ENCODE measurements at regions not wholly inside any gene's neighbourhood (a gene's known extent, or its start where the extent isn't known, plus 50 kb on each side); places are given as distances from the start of the nearest gene placed in this dataset.

GRCh38 chr4:138964716-138965426, 50.7 kb upstream of the NOCT start:
- Mint-ChIP-seq H3K9me3 (no peaks in the 10 kb centered on the region), H3K36me3 (no peaks in the 10 kb centered on the region), H3K27me3 (no peaks in the 10 kb centered on the region), H3K4me3 (no peak overlapping the region), H3K27ac (no peak overlapping the region), H3K4me1 (no peaks in the 10 kb centered on the region)
- no peak for ATAC-seq

- no peak overlapping the region for H3K4me3 Mint-ChIP-seq
- no peaks in the 10 kb centered on the region for H3K9me3 Mint-ChIP-seq
- no peaks in the 10 kb centered on the region for H3K36me3 Mint-ChIP-seq
- H3K27ac Mint-ChIP-seq, result no peak overlapping the region
- peaks cover 2% of the 10 kb centered on the region for H3K4me1 Mint-ChIP-seq
- H3K27me3 Mint-ChIP-seq, result peaks cover 9% of the 10 kb centered on the region
- no peak for ATAC-seq
These were observed 52.2 kb upstream of the NOCT start for GRCh38 chr4:138963412-138963811.

DNA sequence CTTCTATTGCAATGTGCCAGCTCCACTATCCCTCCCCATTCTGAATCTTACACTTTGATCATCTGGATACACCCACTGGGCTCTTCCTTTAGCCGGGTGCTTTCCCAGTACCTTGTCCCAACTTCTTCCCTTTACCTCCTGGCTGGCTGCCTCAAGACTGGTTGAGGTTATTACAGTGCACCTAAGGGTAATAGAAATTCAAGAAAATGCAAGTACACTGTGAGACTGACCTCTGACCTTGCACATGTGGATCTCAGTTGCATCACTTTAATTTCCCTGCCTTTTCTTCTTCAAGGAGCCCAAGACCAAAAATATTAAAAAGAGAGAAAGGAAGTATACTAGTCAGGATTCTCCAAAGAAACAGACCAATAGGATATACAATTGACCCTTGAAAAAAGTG, 53.9 kb upstream of the NOCT start:
- Mint-ChIP-seq H3K36me3 (no peaks in the 10 kb centered on the region), H3K27me3 (peaks cover 26% of the 10 kb centered on the region), H3K9me3 (no peaks in the 10 kb centered on the region), H3K4me1 (peaks cover 5% of the 10 kb centered on the region), H3K4me3 (no peak overlapping the region), H3K27ac (no peak overlapping the region)
- ATAC-seq, result no peak

DNA sequence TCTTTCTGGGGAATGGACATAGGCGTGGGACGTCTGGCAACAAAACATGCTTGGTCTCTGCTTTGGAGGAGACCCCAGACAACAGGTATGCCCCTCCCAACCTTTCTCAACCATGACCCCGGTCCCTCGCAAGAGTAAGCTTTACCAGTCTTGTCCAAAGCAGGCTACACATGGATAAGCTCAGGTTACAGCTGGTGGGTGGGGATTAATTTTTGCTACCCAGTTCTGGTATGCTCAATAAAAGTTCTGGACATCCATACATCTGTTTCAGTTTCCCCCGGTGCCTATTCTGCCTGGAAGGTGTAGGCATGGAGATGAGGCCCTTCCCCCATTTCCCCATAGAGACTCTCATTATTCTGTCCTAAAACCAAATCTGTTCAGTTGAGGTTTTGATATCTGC, 54.5 kb upstream of the NOCT start:
- peaks cover 28% of the 10 kb centered on the region for H3K27me3 Mint-ChIP-seq
- no peak for ATAC-seq

DNA sequence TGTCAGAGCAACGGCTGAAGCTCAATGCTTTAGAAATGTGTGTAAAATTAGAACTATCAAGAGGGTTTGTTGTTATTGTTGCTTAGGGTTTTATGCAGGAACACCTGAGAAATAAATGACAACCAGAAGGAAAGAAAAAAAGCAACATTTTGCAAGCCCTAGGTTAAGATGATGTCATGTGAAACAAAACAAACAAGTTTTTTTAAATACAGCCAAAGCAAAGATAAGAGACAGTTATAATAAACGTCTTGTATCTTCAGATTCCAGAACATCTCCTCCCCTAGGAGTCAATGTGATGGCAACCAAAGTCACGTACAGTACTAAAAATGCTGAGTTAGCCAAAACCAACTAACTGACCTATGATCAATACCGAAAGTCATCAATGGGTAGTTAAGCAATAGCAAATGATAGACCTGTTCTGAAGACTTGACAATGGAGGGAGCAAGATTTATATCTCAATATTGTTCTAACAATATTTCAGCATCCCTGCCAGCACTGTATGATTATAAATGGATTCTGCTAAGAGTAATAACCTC, 55.3 kb upstream of the NOCT start:
- Mint-ChIP-seq H3K27me3 (peaks cover 28% of the 10 kb centered on the region), H3K4me1 (peaks cover 5% of the 10 kb centered on the region), H3K36me3 (no peaks in the 10 kb centered on the region), H3K9me3 (no peaks in the 10 kb centered on the region), H3K4me3 (no peak overlapping the region), H3K27ac (no peak overlapping the region)
- ATAC-seq, result no peak

More for the DNA sequence above, 54.5 kb upstream of the NOCT start:
- Mint-ChIP-seq H3K36me3 (no peaks in the 10 kb centered on the region), H3K4me1 (peaks cover 5% of the 10 kb centered on the region), H3K27ac (no peak overlapping the region), H3K9me3 (no peaks in the 10 kb centered on the region), H3K4me3 (no peak overlapping the region)

- peaks cover 32% of the 10 kb centered on the region for H3K27me3 Mint-ChIP-seq
- no peak for ATAC-seq
- H3K9me3 Mint-ChIP-seq, result no peaks in the 10 kb centered on the region
- no peaks in the 10 kb centered on the region for H3K36me3 Mint-ChIP-seq
- peaks cover 5% of the 10 kb centered on the region for H3K4me1 Mint-ChIP-seq
- no peak overlapping the region for H3K27ac Mint-ChIP-seq
- no peak overlapping the region for H3K4me3 Mint-ChIP-seq
These were observed 56.3 kb upstream of the NOCT start for GRCh38 chr4:138959097-138959815.

- no peak for ATAC-seq
- Mint-ChIP-seq H3K9me3 (no peaks in the 10 kb centered on the region), H3K4me3 (no peak overlapping the region), H3K27me3 (peaks cover 37% of the 10 kb centered on the region), H3K36me3 (no peaks in the 10 kb centered on the region), H3K27ac (no peak overlapping the region), H3K4me1 (peaks cover 5% of the 10 kb centered on the region)
These were observed 57.1 kb upstream of the NOCT start for GRCh38 chr4:138958519-138958918.

DNA sequence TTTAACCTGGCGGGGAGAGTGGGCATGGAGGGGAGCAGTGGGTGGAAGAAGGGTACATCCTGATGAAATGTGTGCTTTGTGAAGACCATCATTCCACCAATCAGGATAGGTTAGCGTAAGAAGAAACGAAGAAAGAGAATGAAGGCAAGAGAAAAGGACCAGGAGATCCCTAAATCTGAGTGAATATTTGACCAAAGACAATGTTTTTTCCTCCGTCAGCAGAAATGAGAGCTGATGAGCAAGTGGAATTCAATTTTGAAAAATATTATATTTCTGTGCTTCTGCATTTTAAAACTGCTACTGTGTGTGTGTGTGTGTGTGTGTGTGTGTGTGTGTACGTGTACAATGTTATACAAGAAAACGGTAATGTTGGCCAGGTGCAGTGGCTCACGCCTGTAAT, 58.3 kb upstream of the NOCT start:
- Mint-ChIP-seq H3K27me3 (peaks cover 37% of the 10 kb centered on the region), H3K4me3 (no peak overlapping the region), H3K27ac (no peak overlapping the region), H3K4me1 (peaks cover 5% of the 10 kb centered on the region), H3K9me3 (no peaks in the 10 kb centered on the region), H3K36me3 (no peaks in the 10 kb centered on the region)
- ATAC-seq, result no peak

DNA sequence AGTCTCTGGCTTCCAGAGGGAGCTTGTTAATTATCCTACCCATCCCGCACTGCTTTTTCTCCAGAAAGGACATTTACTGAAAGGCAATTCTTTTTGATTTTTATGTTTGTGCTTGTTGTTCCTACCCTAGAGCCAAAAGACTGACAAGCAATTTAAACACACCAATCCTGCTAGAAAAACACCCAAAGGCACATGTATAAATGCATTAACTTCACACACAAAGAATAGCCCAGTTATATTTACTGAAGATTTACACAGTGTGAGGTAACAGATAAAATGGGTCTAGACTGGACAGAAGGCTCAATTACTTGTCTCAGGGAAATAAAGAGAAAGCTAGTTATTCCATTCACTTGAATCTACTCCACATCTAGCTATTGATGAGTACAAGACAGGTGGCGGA, 61.2 kb upstream of the NOCT start:
- Mint-ChIP-seq H3K36me3 (no peaks in the 10 kb centered on the region), H3K4me1 (peaks cover 5% of the 10 kb centered on the region), H3K4me3 (no peak overlapping the region), H3K27ac (no peak overlapping the region), H3K9me3 (no peaks in the 10 kb centered on the region), H3K27me3 (peaks cover 37% of the 10 kb centered on the region)
- ATAC-seq, result no peak

GRCh38 chr4:138953961-138954371, 61.6 kb upstream of the NOCT start:
- H3K4me1 Mint-ChIP-seq, result peaks cover 5% of the 10 kb centered on the region
- no peak overlapping the region for H3K27ac Mint-ChIP-seq
- H3K36me3 Mint-ChIP-seq, result no peaks in the 10 kb centered on the region
- ATAC-seq, result no peak
- peaks cover 33% of the 10 kb centered on the region for H3K27me3 Mint-ChIP-seq
- H3K4me3 Mint-ChIP-seq, result no peak overlapping the region
- H3K9me3 Mint-ChIP-seq, result no peaks in the 10 kb centered on the region

DNA sequence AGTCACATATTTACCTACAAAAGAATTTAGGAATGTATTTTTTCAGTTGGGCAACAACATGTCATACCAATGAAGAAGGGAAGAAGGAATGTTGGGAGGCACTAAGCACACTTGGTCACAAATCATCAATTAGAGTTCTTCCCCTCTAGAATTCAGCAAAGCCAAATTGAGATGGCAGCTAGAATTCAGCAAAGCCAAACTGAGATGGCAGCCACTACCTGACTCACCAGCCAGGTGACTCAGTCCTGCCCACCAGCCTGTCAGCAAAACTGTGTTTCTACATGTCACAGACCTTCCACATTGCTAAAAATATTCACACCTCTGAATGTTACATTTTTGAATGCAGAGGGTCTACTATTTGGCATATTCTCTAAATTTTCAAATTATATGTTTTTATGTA, 63.2 kb upstream of the NOCT start:
- Mint-ChIP-seq H3K36me3 (no peaks in the 10 kb centered on the region), H3K27ac (no peak overlapping the region), H3K9me3 (no peaks in the 10 kb centered on the region), H3K4me1 (no peaks in the 10 kb centered on the region), H3K4me3 (no peak overlapping the region), H3K27me3 (peaks cover 18% of the 10 kb centered on the region)
- no peak for ATAC-seq

DNA sequence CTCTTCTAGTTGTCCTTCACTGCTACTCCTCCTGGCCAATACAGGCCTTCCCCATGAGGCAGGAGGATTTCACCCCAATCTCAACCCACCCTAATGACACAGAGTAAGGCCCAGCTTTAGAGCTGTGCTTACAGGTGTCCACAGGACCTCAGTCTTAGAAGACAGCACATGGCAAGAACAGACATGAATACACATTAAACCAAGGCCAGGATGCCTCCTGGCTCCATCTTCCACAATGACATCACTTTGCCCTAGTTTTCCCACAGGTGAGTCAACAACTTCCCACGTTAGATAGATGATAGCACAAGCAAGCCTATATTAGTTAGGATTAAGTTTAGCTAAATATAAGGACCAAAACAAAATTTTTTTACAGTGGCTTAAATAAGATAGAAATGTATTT, 63.8 kb upstream of the NOCT start:
- no peak overlapping the region for H3K27ac Mint-ChIP-seq
- H3K4me1 Mint-ChIP-seq, result no peaks in the 10 kb centered on the region
- no peak for ATAC-seq
- H3K9me3 Mint-ChIP-seq, result no peaks in the 10 kb centered on the region
- H3K4me3 Mint-ChIP-seq, result no peak overlapping the region
- no peaks in the 10 kb centered on the region for H3K36me3 Mint-ChIP-seq
- peaks cover 11% of the 10 kb centered on the region for H3K27me3 Mint-ChIP-seq

DNA sequence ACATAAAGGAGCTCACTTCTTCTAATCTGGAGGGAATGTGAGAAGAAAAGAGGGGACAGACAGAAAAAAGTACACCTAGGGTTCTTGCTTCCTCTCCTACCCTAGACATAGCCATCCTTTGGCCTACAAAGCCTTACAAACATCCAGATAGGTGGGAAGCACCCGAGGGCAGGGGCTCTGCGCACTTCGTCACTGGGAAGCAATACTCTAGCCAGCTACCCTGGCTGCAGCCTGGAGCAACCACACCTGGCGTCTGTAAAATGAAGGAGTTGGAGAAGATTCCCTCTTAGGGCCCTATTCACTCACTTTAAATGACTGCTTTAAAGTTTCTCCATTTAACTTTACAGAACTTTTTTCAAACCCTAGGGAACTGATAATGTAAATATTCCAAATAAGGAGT, 65.7 kb upstream of the NOCT start:
- Mint-ChIP-seq H3K4me1 (no peaks in the 10 kb centered on the region), H3K27ac (no peak overlapping the region), H3K36me3 (no peaks in the 10 kb centered on the region), H3K4me3 (no peak overlapping the region), H3K9me3 (peaks cover 3% of the 10 kb centered on the region), H3K27me3 (peaks cover 9% of the 10 kb centered on the region)
- ATAC-seq, result no peak

- no peaks in the 10 kb centered on the region for H3K36me3 Mint-ChIP-seq
- H3K9me3 Mint-ChIP-seq, result peaks cover 3% of the 10 kb centered on the region
- no peak for ATAC-seq
- peaks cover 1% of the 10 kb centered on the region for H3K27me3 Mint-ChIP-seq
- no peaks in the 10 kb centered on the region for H3K4me1 Mint-ChIP-seq
- no peak overlapping the region for H3K4me3 Mint-ChIP-seq
- H3K27ac Mint-ChIP-seq, result no peak overlapping the region
These were observed 66.7 kb upstream of the NOCT start for GRCh38 chr4:138948918-138949317.

GRCh38 chr4:138946306-138946705, 69.3 kb upstream of the NOCT start:
- no peak overlapping the region for H3K27ac Mint-ChIP-seq
- H3K36me3 Mint-ChIP-seq, result no peaks in the 10 kb centered on the region
- no peaks in the 10 kb centered on the region for H3K4me1 Mint-ChIP-seq
- no peak for ATAC-seq
- no peak overlapping the region for H3K4me3 Mint-ChIP-seq
- H3K9me3 Mint-ChIP-seq, result peaks cover 3% of the 10 kb centered on the region
- H3K27me3 Mint-ChIP-seq, result no peaks in the 10 kb centered on the region

DNA sequence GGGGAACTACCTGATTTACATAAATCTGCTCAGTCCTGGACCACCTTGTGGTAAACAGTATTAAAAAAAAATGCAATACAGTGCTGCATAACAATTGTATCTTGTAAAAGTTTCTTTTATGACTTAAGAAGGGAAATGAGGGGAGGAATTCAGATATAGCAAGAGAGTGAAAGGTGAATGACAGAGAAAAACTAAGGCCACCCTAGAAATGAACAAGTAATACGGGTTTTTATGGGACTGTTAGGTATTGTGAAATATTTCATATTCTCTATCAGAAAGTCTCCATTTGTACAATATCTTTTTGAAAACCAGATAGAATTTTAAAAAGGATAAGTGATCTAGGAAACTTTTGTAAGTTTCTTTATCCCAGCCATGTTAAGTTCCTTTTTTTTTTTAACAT, 69.7 kb upstream of the NOCT start:
- Mint-ChIP-seq H3K4me3 (no peak overlapping the region), H3K4me1 (no peaks in the 10 kb centered on the region), H3K27me3 (no peaks in the 10 kb centered on the region), H3K27ac (no peak overlapping the region), H3K9me3 (peaks cover 3% of the 10 kb centered on the region), H3K36me3 (no peaks in the 10 kb centered on the region)
- ATAC-seq, result no peak
